ENCODE measurements at regions not wholly inside any gene's neighbourhood (a gene's known extent, or its start where the extent isn't known, plus 50 kb on each side); places are given as distances from the start of the nearest gene placed in this dataset.

DNA sequence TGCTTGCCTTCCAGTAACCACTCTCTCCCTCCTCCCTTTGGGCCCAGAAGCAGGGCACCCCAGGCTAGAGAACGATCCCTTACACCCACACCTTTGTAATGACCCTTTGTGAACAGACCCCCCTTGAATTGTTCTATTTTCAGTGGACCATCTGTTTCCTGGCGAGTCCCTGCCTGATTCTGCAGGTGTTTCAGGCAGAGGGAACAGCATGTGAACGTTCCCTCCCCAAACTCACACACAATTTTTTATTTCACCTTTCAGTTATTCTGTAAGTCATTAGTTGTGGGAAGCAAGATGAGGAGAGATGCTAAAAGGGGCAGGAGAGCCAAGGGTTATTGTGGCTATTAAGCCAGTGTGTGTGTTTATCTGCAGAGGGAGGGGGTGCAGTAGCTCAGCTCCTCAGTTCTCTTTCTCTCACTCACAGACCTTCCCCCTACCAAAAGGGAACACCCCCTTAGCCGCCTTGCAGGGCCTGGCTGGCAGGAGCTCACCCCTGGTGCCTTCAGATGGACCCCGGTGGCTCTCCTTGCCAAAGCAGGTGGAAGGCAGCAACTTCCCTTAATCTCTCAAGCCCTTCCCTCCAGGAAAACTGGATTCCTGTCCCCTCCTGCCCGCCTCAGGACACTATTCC lies 64.8 kb upstream of the SPON1 start:
- Histone ChIP-seq H3K4me1 (ENCODE audit: insufficient read depth, low read length) (no peaks in the 10 kb centered on the region), H3K4me3 (replicated peaks in 1 of 3; ENCODE audit: insufficient read depth in 1 of 3, low read depth in 2 of 3, low read length in 3 of 3) (no peak overlapping the region), H3K79me2 (ENCODE audit: insufficient read depth, low read length) (no peaks in the 10 kb centered on the region), H3K27me3 (ENCODE audit: control insufficient read depth in 1 of 2, insufficient read depth in 2 of 2, low read length in 2 of 2) (no peaks in the 10 kb centered on the region), H3K9me3 (ENCODE audit: low read length) (no peaks in the 10 kb centered on the region), H3K9ac (ENCODE audit: insufficient read depth, low read depth, low read length) (no peak overlapping the region), H4K20me1 (ENCODE audit: insufficient read depth, low read length) (no peaks in the 10 kb centered on the region), H2AFZ (ENCODE audit: low read length) (no peak overlapping the region), H3K27ac (ENCODE audit: extremely low read length, insufficient read depth, low read length) (no peak overlapping the region), H3K36me3 (replicated peaks in 1 of 2; ENCODE audit: control insufficient read depth in 1 of 2, insufficient read depth in 2 of 2, low read length in 2 of 2) (no peaks in the 10 kb centered on the region), H3K4me2 (ENCODE audit: low read depth, low read length) (no peak overlapping the region)
- ATAC-seq (no peak), DNase-seq (ENCODE audit: low spot score) (no peak), FAIRE-seq (no peak)
- no peak for TF ChIP-seq ZNF607 (CRISPR knock-in tag; IDR thresholded peaks at IDR 0.05; ENCODE audit: borderline replicate concordance)
- no peak for TF ChIP-seq KLF16 (CRISPR knock-in tag; IDR thresholded peaks at IDR 0.05)
- TF ChIP-seq PHB2 (IDR thresholded peaks at IDR 0.05; ENCODE audit: partially characterized antibody), result no peak
- TF ChIP-seq, protein P1, sequence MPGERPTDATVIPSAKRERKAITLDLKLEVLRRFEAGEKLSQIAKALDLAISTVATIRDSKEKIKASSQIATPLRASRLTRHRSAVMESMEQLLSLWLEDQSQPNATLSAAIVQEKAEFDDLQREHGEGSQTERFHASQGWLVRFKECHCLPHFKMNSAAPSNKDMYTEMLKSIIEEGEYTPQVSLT (CRISPR knock-in tag; IDR thresholded peaks at IDR 0.05; ENCODE audit: borderline replicate concordance, low read depth), result no peak
- no peak for TF ChIP-seq ZNF337 (CRISPR knock-in tag; IDR thresholded peaks at IDR 0.05; ENCODE audit: borderline replicate concordance, low read depth)
- in situ Hi-C loops (cut with HindIII; ENCODE audit: extremely low pct_ligation_motif_present, low pct_unique_long_range_greater_than_20kb), result no loop called here
- CTCF ChIA-PET (ENCODE audit: low intra/inter-chr PET ratio, low total read pairs), result no interaction called here
- WGBS (ENCODE audit: low lambda C conversion rate), result 10% methylated on average over 5 of the region's 6 CpGs
- POLR2A ChIA-PET, result no interaction called here
- intact Hi-C loops (cut with micrococcal nuclease; ENCODE audit: unreplicated experiment), result no loop called here
- BruUV-seq (replicated peaks), result no TSS peak

DNA sequence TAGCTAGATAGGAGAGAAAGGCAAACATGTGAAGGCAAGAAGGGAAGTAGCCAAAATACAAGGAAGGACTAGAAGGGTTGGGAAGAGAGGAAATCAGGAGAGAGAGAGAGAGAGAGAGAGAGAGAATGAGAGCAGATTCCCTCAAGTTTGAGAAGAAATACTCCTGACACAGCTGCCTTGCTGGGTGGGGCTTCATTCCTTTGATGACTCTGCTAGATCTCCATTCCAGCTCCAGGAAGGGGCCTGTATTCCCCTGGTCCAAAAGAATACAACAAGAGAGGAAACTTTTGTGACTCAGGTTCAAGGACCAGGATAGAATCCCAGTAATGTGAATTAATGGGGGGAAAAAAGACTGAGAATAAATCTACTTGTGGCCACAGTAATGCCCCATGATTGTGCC lies 62.9 kb upstream of the SPON1 start:
- CTCF ChIA-PET (ENCODE audit: low intra/inter-chr PET ratio, low total read pairs), result no interaction called here

More for the DNA sequence above, 62.9 kb upstream of the SPON1 start:
- Histone ChIP-seq H3K27ac (ENCODE audit: extremely low read length, insufficient read depth, low read length) (no peak overlapping the region), H3K4me3 (replicated peaks in 1 of 3; ENCODE audit: insufficient read depth in 1 of 3, low read depth in 2 of 3, low read length in 3 of 3) (no peak overlapping the region), H3K27me3 (ENCODE audit: control insufficient read depth in 1 of 2, insufficient read depth in 2 of 2, low read length in 2 of 2) (no peaks in the 10 kb centered on the region), H2AFZ (ENCODE audit: low read length) (no peak overlapping the region), H3K9ac (ENCODE audit: insufficient read depth, low read depth, low read length) (no peak overlapping the region), H3K9me3 (ENCODE audit: low read length) (no peaks in the 10 kb centered on the region), H3K79me2 (ENCODE audit: insufficient read depth, low read length) (no peaks in the 10 kb centered on the region), H3K36me3 (replicated peaks in 1 of 2; ENCODE audit: control insufficient read depth in 1 of 2, insufficient read depth in 2 of 2, low read length in 2 of 2) (no peaks in the 10 kb centered on the region), H4K20me1 (ENCODE audit: insufficient read depth, low read length) (no peaks in the 10 kb centered on the region), H3K4me1 (ENCODE audit: insufficient read depth, low read length) (no peaks in the 10 kb centered on the region), H3K4me2 (ENCODE audit: low read depth, low read length) (no peak overlapping the region)
- DNase-seq (ENCODE audit: low spot score) (no peak), ATAC-seq (no peak), FAIRE-seq (no peak)
- POLR2A ChIA-PET, result no interaction called here
- TF ChIP-seq IKZF4 (CRISPR knock-in tag; IDR thresholded peaks at IDR 0.05; ENCODE audit: borderline replicate concordance, low read depth, not compliant biosample characterization), result no peak
- no peak for TF ChIP-seq HNF4G (IDR thresholded peaks at IDR 0.05; ENCODE audit: borderline replicate concordance, low read depth, low read length)
- no peak for TF ChIP-seq HNF4G (CRISPR knock-in tag; IDR thresholded peaks at IDR 0.05; ENCODE audit: borderline replicate concordance, low read depth)
- no peak for TF ChIP-seq GATAD1 (CRISPR knock-in tag; IDR thresholded peaks at IDR 0.05)
- TF ChIP-seq, protein P2, sequence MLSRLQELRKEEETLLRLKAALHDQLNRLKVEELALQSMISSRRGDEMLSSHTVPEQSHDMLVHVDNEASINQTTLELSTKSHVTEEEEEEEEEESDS (CRISPR knock-in tag; IDR thresholded peaks at IDR 0.05; ENCODE audit: borderline replicate concordance), result no peak
- TF ChIP-seq, protein P3, sequence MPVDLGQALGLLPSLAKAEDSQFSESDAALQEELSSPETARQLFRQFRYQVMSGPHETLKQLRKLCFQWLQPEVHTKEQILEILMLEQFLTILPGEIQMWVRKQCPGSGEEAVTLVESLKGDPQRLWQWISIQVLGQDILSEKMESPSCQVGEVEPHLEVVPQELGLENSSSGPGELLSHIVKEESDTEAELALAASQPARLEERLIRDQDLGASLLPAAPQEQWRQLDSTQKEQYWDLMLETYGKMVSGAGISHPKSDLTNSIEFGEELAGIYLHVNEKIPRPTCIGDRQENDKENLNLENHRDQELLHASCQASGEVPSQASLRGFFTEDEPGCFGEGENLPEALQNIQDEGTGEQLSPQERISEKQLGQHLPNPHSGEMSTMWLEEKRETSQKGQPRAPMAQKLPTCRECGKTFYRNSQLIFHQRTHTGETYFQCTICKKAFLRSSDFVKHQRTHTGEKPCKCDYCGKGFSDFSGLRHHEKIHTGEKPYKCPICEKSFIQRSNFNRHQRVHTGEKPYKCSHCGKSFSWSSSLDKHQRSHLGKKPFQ (CRISPR knock-in tag; IDR thresholded peaks at IDR 0.05; ENCODE audit: insufficient replicate concordance), result no peak
- no peak for TF ChIP-seq PHF5A (CRISPR knock-in tag; IDR thresholded peaks at IDR 0.05; ENCODE audit: low read depth, unreplicated experiment)
- TF ChIP-seq, protein P4, sequence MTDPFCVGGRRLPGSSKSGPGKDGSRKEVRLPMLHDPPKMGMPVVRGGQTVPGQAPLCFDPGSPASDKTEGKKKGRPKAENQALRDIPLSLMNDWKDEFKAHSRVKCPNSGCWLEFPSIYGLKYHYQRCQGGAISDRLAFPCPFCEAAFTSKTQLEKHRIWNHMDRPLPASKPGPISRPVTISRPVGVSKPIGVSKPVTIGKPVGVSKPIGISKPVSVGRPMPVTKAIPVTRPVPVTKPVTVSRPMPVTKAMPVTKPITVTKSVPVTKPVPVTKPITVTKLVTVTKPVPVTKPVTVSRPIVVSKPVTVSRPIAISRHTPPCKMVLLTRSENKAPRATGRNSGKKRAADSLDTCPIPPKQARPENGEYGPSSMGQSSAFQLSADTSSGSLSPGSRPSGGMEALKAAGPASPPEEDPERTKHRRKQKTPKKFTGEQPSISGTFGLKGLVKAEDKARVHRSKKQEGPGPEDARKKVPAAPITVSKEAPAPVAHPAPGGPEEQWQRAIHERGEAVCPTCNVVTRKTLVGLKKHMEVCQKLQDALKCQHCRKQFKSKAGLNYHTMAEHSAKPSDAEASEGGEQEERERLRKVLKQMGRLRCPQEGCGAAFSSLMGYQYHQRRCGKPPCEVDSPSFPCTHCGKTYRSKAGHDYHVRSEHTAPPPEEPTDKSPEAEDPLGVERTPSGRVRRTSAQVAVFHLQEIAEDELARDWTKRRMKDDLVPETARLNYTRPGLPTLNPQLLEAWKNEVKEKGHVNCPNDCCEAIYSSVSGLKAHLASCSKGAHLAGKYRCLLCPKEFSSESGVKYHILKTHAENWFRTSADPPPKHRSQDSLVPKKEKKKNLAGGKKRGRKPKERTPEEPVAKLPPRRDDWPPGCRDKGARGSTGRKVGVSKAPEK (CRISPR knock-in tag; IDR thresholded peaks at IDR 0.05; ENCODE audit: borderline replicate concordance), result no peak
- no peak for TF ChIP-seq SATB2 (CRISPR knock-in tag; IDR thresholded peaks at IDR 0.05)
- in situ Hi-C loops (cut with HindIII; ENCODE audit: extremely low pct_ligation_motif_present, low pct_unique_long_range_greater_than_20kb), result no loop called here
- intact Hi-C loops (cut with micrococcal nuclease; ENCODE audit: unreplicated experiment), result no loop called here
- no TSS peak for BruUV-seq (replicated peaks)
